ENCODE measurements at regions not wholly inside any gene's neighbourhood (a gene's known extent, or its start where the extent isn't known, plus 50 kb on each side); places are given as distances from the start of the nearest gene placed in this dataset.

DNA sequence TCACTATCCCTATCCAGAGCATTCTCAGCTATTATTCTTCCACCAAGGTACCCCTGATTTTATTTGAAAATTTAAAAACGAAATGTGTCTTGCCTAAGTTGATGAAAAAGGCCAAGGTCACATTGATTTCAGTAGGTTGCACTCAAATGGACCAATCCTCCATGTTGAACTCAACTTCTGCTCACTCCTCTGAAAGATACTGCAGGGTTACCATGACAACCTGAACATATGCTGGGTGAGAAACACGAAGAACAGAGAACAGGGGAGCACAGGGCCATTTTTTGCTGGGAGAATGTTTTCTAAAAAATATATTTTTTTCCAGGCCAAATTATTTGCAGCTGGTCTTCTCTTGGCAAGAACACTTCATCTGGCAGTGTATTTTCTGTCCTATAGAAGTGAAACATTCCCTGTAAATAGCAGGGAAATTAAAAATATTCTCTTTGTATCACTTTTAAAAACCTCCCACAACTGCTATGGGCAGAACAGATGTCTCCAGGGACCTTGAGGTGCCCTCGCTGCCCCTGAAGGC, 215.9 kb downstream of the NXNL2 start:
- no peak overlapping the region for H3K27ac ChIP-seq (ENCODE audit: low read depth, low read length)
- H3K9ac ChIP-seq (ENCODE audit: low read depth in 1 of 2, low read length in 2 of 2), result no peak overlapping the region
- H3K4me3 ChIP-seq (ENCODE audit: low read depth in 1 of 2, low read length in 2 of 2), result no peak overlapping the region
- no peaks in the 10 kb centered on the region for H3K9me3 ChIP-seq (ENCODE audit: control insufficient read depth in 1 of 2, low read length in 2 of 2)
- no peaks in the 10 kb centered on the region for H3K27me3 ChIP-seq (ENCODE audit: control insufficient read depth in 1 of 2, insufficient read depth in 2 of 2, low read length in 2 of 2)
- no peaks in the 10 kb centered on the region for H3K36me3 ChIP-seq (ENCODE audit: control insufficient read depth in 1 of 2, insufficient read depth in 2 of 2, low read length in 2 of 2)
- H3K4me1 ChIP-seq (ENCODE audit: control insufficient read depth in 1 of 2, insufficient read depth in 2 of 2, low read length in 2 of 2), result peaks cover 0 to 13% of the 10 kb centered on the region in 2 donors

DNA sequence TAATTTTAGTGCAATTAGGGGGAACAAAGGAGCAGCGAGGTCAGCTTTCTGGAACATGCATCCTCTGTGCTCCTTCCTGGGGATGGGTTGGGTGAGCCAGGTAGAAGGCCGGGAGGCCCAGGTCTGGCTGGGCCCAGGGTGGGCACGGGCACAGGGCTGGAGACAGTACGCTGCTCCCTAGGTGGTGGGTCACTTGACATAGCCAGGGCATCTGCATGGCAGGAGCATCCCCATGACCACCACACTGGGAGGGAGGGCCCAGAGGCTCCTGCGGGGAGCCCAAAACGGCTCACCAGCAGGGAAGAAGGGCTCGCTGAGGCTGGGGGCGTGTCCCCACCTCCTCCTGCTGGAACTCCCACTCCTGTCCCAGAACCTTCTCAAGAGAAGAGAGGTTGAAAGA, 216.8 kb downstream of the NXNL2 start:
- Histone ChIP-seq H3K4me1 (ENCODE audit: control insufficient read depth in 1 of 2, insufficient read depth in 2 of 2, low read length in 2 of 2) (peaks cover 0 to 10% of the 10 kb centered on the region in 2 donors), H3K9ac (ENCODE audit: low read depth in 1 of 2, low read length in 2 of 2) (no peak overlapping the region), H3K4me3 (ENCODE audit: low read depth in 1 of 2, low read length in 2 of 2) (no peak overlapping the region), H3K36me3 (ENCODE audit: control insufficient read depth in 1 of 2, insufficient read depth in 2 of 2, low read length in 2 of 2) (no peaks in the 10 kb centered on the region), H3K27ac (ENCODE audit: low read depth, low read length) (no peak overlapping the region), H3K9me3 (ENCODE audit: control insufficient read depth in 1 of 2, low read length in 2 of 2) (no peaks in the 10 kb centered on the region), H3K27me3 (ENCODE audit: control insufficient read depth in 1 of 2, insufficient read depth in 2 of 2, low read length in 2 of 2) (no peaks in the 10 kb centered on the region)

DNA sequence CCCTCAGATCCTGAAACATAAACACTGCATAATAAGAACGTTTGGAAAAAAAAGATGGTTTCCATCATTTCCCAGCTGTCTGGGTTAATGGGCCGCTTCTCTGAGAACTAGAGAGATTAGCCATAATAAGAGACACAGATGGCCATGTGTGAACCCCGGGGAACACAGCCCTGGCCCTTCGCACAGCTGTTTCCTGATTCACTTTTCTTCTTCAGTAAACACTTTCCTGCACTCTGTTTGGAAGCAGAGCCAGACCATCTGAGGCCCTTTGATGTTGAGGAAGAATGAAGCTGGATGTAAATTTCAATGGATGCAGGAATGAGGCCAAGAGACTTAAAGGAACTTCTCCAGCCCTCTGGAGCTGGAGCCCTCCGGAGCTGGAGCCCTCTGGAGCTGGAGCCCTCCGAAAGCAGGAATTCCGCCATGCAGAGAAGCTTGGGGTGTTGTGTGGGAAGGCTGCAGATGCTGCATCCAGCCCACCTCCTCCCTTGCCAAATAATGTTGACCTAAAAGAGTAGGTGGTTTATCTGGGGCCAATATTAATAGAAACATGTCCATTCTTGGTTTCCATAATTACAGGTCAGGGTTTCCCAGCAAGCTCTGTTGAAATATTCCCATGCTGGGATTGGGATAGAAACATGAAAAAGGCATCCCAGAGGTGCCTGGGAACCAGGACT, 218.9 kb downstream of the NXNL2 start:
- no peaks in the 10 kb centered on the region for H3K4me1 ChIP-seq (ENCODE audit: control insufficient read depth in 1 of 2, insufficient read depth in 2 of 2, low read length in 2 of 2)
- H3K27ac ChIP-seq (ENCODE audit: low read depth, low read length), result no peak overlapping the region
- no peak overlapping the region for H3K9ac ChIP-seq (ENCODE audit: low read depth in 1 of 2, low read length in 2 of 2)
- H3K27me3 ChIP-seq (ENCODE audit: control insufficient read depth in 1 of 2, insufficient read depth in 2 of 2, low read length in 2 of 2), result no peaks in the 10 kb centered on the region
- H3K4me3 ChIP-seq (ENCODE audit: low read depth in 1 of 2, low read length in 2 of 2), result no peak overlapping the region
- H3K9me3 ChIP-seq (ENCODE audit: control insufficient read depth in 1 of 2, low read length in 2 of 2), result no peaks in the 10 kb centered on the region
- H3K36me3 ChIP-seq (ENCODE audit: control insufficient read depth in 1 of 2, insufficient read depth in 2 of 2, low read length in 2 of 2), result no peaks in the 10 kb centered on the region

- no peaks in the 10 kb centered on the region for H3K4me1 ChIP-seq (ENCODE audit: control insufficient read depth in 1 of 2, insufficient read depth in 2 of 2, low read length in 2 of 2)
- H3K36me3 ChIP-seq (ENCODE audit: control insufficient read depth in 1 of 2, insufficient read depth in 2 of 2, low read length in 2 of 2), result no peaks in the 10 kb centered on the region
- no peak overlapping the region for H3K4me3 ChIP-seq (ENCODE audit: low read depth in 1 of 2, low read length in 2 of 2)
- H3K9me3 ChIP-seq (ENCODE audit: control insufficient read depth in 1 of 2, low read length in 2 of 2), result no peaks in the 10 kb centered on the region
- H3K27ac ChIP-seq (ENCODE audit: low read depth, low read length), result no peak overlapping the region
- no peak overlapping the region for H3K9ac ChIP-seq (ENCODE audit: low read depth in 1 of 2, low read length in 2 of 2)
- no peaks in the 10 kb centered on the region for H3K27me3 ChIP-seq (ENCODE audit: control insufficient read depth in 1 of 2, insufficient read depth in 2 of 2, low read length in 2 of 2)
Observed at GRCh38 chr9:88754452-88754851, 219.5 kb downstream of the NXNL2 start.

GRCh38 chr9:88754886-88755285, 219.9 kb downstream of the NXNL2 start:
- no peaks in the 10 kb centered on the region for H3K4me1 ChIP-seq (ENCODE audit: control insufficient read depth in 1 of 2, insufficient read depth in 2 of 2, low read length in 2 of 2)
- H3K27me3 ChIP-seq (ENCODE audit: control insufficient read depth in 1 of 2, insufficient read depth in 2 of 2, low read length in 2 of 2), result no peaks in the 10 kb centered on the region
- H3K9ac ChIP-seq (ENCODE audit: low read depth in 1 of 2, low read length in 2 of 2), result no peak overlapping the region
- no peak overlapping the region for H3K4me3 ChIP-seq (ENCODE audit: low read depth in 1 of 2, low read length in 2 of 2)
- H3K36me3 ChIP-seq (ENCODE audit: control insufficient read depth in 1 of 2, insufficient read depth in 2 of 2, low read length in 2 of 2), result no peaks in the 10 kb centered on the region
- H3K27ac ChIP-seq (ENCODE audit: low read depth, low read length), result no peak overlapping the region
- no peaks in the 10 kb centered on the region for H3K9me3 ChIP-seq (ENCODE audit: control insufficient read depth in 1 of 2, low read length in 2 of 2)

GRCh38 chr9:88757406-88758010, 222.5 kb downstream of the NXNL2 start:
- H3K36me3 ChIP-seq (ENCODE audit: control insufficient read depth in 1 of 2, insufficient read depth in 2 of 2, low read length in 2 of 2), result no peaks in the 10 kb centered on the region
- no peak overlapping the region for H3K9ac ChIP-seq (ENCODE audit: low read depth in 1 of 2, low read length in 2 of 2)
- H3K9me3 ChIP-seq (ENCODE audit: control insufficient read depth in 1 of 2, low read length in 2 of 2), result no peaks in the 10 kb centered on the region
- no peaks in the 10 kb centered on the region for H3K4me1 ChIP-seq (ENCODE audit: control insufficient read depth in 1 of 2, insufficient read depth in 2 of 2, low read length in 2 of 2)
- H3K27me3 ChIP-seq (ENCODE audit: control insufficient read depth in 1 of 2, insufficient read depth in 2 of 2, low read length in 2 of 2), result no peaks in the 10 kb centered on the region
- H3K4me3 ChIP-seq (ENCODE audit: low read depth in 1 of 2, low read length in 2 of 2), result no peak overlapping the region
- no peak overlapping the region for H3K27ac ChIP-seq (ENCODE audit: low read depth, low read length)

DNA sequence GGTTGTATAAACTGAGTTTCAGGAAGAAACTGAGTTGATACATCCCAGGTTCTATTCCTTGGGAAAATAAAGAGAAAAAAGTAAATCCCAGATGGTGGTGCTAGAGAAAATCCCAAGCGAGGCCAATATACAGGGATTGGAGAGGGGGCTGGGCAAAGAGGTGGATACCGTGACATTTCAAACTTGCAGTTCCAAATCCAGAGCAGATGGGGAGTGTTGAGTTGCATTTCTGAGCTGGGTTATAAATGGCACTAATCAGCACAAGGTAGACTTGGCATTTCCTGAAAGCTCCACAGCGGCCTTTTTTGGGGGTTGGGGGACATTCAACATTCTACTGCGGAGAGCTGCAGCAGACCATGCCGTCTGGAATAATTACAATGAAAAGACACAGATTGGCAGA, 224.4 kb downstream of the NXNL2 start:
- H3K4me3 ChIP-seq (ENCODE audit: low read depth in 1 of 2, low read length in 2 of 2), result no peak overlapping the region
- no peaks in the 10 kb centered on the region for H3K4me1 ChIP-seq (ENCODE audit: control insufficient read depth in 1 of 2, insufficient read depth in 2 of 2, low read length in 2 of 2)
- no peak overlapping the region for H3K27ac ChIP-seq (ENCODE audit: low read depth, low read length)
- no peaks in the 10 kb centered on the region for H3K9me3 ChIP-seq (ENCODE audit: control insufficient read depth in 1 of 2, low read length in 2 of 2)
- no peak overlapping the region for H3K9ac ChIP-seq (ENCODE audit: low read depth in 1 of 2, low read length in 2 of 2)
- no peaks in the 10 kb centered on the region for H3K36me3 ChIP-seq (ENCODE audit: control insufficient read depth in 1 of 2, insufficient read depth in 2 of 2, low read length in 2 of 2)
- H3K27me3 ChIP-seq (ENCODE audit: control insufficient read depth in 1 of 2, insufficient read depth in 2 of 2, low read length in 2 of 2), result no peaks in the 10 kb centered on the region

DNA sequence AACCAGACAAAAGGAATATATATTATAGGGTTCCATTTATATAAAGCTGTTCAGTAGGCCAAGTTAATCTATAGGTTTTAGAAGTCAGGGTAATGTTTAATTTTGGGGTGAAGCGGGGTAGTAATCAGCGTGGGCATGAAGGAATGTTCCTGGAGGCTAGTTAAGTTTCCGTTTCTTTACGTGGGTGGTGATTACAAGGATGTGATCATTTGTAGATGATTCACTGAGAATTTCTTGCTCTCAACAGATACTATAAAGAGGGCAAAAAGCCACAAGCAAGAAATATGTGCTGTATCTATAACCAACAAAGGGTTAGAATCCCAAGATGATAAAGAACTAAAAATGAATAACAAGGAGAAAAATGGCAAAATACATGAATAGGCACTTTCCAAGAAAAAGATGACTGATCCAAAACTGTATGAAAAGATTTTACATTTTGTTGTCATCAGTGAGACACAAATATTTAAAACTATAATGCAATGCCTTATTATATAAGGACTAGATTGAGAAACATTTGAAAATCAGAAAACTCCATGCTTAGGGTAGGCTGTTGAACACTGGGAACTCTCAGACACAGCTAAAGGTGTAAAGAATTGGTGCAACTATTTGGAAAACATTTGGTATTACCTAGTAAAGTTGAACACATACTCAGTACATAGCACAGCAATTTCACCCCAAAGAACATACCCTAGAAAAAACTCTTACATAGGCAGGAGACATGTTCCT, 224.3 kb upstream of the S1PR3 start:
- H3K4me1 ChIP-seq (ENCODE audit: control insufficient read depth in 1 of 2, insufficient read depth in 2 of 2, low read length in 2 of 2), result no peaks in the 10 kb centered on the region
- no peaks in the 10 kb centered on the region for H3K36me3 ChIP-seq (ENCODE audit: control insufficient read depth in 1 of 2, insufficient read depth in 2 of 2, low read length in 2 of 2)
- no peak overlapping the region for H3K27ac ChIP-seq (ENCODE audit: low read depth, low read length)
- no peak overlapping the region for H3K9ac ChIP-seq (ENCODE audit: low read depth in 1 of 2, low read length in 2 of 2)
- H3K9me3 ChIP-seq (ENCODE audit: control insufficient read depth in 1 of 2, low read length in 2 of 2), result no peaks in the 10 kb centered on the region
- H3K27me3 ChIP-seq (ENCODE audit: control insufficient read depth in 1 of 2, insufficient read depth in 2 of 2, low read length in 2 of 2), result no peaks in the 10 kb centered on the region
- H3K4me3 ChIP-seq (ENCODE audit: low read depth in 1 of 2, low read length in 2 of 2), result no peak overlapping the region

DNA sequence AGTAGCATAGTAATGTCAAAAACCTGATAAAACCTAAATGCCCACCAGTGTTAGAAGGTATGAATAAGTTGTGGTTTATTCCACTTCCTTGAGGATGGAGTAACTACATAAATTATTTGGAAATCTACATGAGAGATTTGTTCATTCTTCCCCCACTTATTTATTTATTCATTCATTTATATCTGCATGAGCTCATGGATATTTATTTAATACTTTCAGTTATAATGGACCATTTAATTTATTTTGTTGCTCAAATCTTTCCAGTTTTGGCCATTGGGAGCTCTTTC, 223.8 kb upstream of the S1PR3 start:
- H3K36me3 ChIP-seq (ENCODE audit: control insufficient read depth in 1 of 2, insufficient read depth in 2 of 2, low read length in 2 of 2), result no peaks in the 10 kb centered on the region
- H3K4me1 ChIP-seq (ENCODE audit: control insufficient read depth in 1 of 2, insufficient read depth in 2 of 2, low read length in 2 of 2), result no peaks in the 10 kb centered on the region
- no peak overlapping the region for H3K9ac ChIP-seq (ENCODE audit: low read depth in 1 of 2, low read length in 2 of 2)
- no peaks in the 10 kb centered on the region for H3K27me3 ChIP-seq (ENCODE audit: control insufficient read depth in 1 of 2, insufficient read depth in 2 of 2, low read length in 2 of 2)
- H3K27ac ChIP-seq (ENCODE audit: low read depth, low read length), result no peak overlapping the region
- H3K4me3 ChIP-seq (ENCODE audit: low read depth in 1 of 2, low read length in 2 of 2), result no peak overlapping the region
- H3K9me3 ChIP-seq (ENCODE audit: control insufficient read depth in 1 of 2, low read length in 2 of 2), result no peaks in the 10 kb centered on the region

DNA sequence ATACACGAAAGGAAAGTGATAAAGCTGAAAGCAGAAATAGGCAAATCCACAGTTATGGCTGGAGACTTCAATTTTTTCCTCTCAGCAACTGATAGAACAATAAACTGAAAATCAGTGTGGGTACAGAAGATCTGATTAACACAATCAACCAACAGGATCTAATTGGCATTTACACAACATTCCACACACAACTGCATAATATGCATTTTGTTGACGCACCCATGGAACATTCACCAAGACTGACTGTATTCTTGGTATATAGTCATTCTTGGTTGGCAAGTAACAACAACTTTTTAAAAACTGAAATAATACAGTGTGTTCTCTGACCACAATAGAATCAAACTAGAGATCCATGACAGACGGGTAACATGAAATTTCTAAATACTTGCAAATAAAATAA, 218.7 kb upstream of the S1PR3 start:
- H3K27me3 ChIP-seq (ENCODE audit: control insufficient read depth in 1 of 2, insufficient read depth in 2 of 2, low read length in 2 of 2), result peaks cover 0 to 6% of the 10 kb centered on the region in 2 donors
- no peaks in the 10 kb centered on the region for H3K36me3 ChIP-seq (ENCODE audit: control insufficient read depth in 1 of 2, insufficient read depth in 2 of 2, low read length in 2 of 2)
- H3K27ac ChIP-seq (ENCODE audit: low read depth, low read length), result no peak overlapping the region
- no peak overlapping the region for H3K9ac ChIP-seq (ENCODE audit: low read depth in 1 of 2, low read length in 2 of 2)
- no peaks in the 10 kb centered on the region for H3K4me1 ChIP-seq (ENCODE audit: control insufficient read depth in 1 of 2, insufficient read depth in 2 of 2, low read length in 2 of 2)
- H3K4me3 ChIP-seq (ENCODE audit: low read depth in 1 of 2, low read length in 2 of 2), result no peak overlapping the region
- H3K9me3 ChIP-seq (ENCODE audit: control insufficient read depth in 1 of 2, low read length in 2 of 2), result no peaks in the 10 kb centered on the region
